AG09309 (cell line): ENCODE measurements at regions not wholly inside any gene's neighbourhood (a gene's known extent, or its start where the extent isn't known, plus 50 kb on each side); places are given as distances from the start of the nearest gene placed in this dataset.

Experiments used
- DNase-seq: peaks from one replicate; pipeline ENCODE4 v3.0.0-alpha.2; 2010; ENCODE audit warnings: low read depth
- H3K4me3 ChIP-seq: 2 replicates; pipeline ENCODE4 v1.5.1; 2011; ENCODE audit warnings: mild to moderate bottlenecking, low read depth, low read length, moderate library complexity; ENCODE audit not compliant: control insufficient read depth
- CTCF ChIP-seq: IDR thresholded peaks from 2 replicates; pipeline ENCODE4 v1.5.1; 2011; ENCODE audit warnings: mild to moderate bottlenecking, low read depth, low read length, inconsistent platforms; ENCODE audit not compliant: insufficient read depth, control insufficient read depth; ENCODE audit errors: missing control alignments

- no peak for DNase-seq
- no peak for TF ChIP-seq CTCF
- no peak overlapping the region for H3K4me3 ChIP-seq
These were observed 164.6 kb downstream of the RTP5 start for GRCh38 chr2:242034138-242034537.

GRCh38 chr2:242034996-242035814 is 165.7 kb downstream of the RTP5 start:
- TF ChIP-seq CTCF = no peak
- DNase-seq = no peak
- H3K4me3 ChIP-seq = no peak overlapping the region

DNA sequence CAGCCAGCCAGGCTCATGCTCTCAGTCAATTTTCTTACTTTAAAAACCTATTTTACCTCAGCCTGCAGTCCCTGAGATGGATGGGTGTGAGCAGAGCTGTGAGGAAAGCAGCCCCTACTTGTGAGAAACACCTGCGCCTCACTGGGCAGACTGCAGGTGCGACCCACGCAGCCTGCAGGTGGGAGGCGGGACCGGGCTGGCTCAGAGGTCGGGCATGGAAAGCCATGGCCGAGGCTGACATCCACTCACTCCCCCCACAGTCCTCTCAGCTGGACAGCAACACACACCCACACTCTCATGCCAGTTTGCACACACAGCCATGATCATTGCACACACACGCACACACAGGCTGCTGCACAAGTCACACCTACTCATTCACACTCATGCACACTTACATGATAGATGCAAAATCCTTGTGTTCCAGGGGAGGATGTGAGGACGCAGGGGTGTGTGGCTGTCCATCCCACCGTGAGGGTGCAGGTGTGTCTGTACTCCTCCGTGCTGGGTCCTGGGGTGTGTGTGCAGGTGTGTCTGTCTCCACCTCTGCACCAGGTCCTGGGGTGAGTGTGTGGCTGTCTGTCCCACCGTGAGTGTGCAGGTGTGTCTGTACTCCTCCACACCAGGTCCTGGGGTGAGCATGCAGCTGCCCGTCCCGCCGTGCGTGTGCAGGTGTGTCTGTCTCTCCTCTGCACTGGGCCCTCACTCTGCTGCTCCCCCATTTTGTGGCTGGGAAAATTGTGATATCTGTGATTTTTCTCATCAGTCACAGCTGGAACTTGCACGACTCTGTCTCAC is 166.5 kb downstream of the RTP5 start:
- DNase-seq = no peak
- TF ChIP-seq CTCF = no peak
- no peak overlapping the region for H3K4me3 ChIP-seq

DNA sequence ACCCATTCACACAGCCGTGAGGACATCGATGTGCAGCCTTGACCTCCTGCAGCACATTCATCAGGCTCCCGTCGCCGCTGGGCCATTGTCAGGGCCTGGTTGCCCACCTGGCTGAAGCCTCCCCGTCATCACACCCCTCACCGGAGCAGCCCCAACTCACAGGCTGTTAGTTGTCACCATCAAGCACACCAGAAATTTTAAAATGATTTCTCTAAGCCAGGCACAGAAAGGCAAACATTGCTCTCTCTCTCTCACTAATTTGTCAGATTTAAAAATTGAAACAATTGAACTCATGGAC is 167.1 kb downstream of the RTP5 start:
- no peak for DNase-seq
- no peak for TF ChIP-seq CTCF
- no peak overlapping the region for H3K4me3 ChIP-seq

DNA sequence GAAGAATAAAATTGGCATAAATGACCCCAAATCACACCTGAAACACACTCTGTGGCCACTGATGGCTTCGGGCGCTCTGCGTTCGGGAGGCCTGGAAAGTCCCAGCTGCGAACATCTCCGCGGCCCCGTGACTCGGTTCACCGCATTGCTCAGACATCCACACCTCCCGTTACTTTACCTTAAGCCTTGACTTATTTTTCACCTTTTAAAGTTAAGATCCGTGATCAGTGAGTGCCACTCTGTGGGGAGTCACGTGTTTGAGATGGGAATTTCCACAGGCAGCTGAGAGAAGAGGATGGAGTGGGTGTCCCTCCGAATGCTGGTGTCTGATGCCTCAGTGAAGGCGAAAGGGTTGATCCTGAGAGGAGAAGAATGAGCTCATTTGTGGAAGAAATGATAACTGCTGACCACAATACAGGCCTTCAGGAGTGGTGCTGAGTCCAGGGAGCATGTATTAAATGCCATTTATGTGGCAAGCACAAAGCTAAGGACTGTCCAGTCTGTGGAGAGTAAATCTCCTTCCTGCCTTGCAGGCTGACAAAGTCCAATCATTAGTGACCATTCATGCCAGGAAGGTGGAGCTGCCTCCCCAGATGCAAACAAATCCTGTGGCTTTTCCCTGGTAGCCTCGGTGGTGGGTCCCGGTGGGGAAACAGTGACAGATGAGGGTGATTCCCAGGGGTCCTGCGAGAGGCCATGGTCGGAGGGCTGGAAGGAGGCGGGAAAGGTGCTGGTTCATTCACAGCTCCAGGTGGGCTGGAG is 168.8 kb downstream of the RTP5 start:
- TF ChIP-seq CTCF = no peak
- DNase-seq = no peak
- no peak overlapping the region for H3K4me3 ChIP-seq

GRCh38 chr2:242038928-242039341 is 169.4 kb downstream of the RTP5 start:
- no peak for TF ChIP-seq CTCF
- no peak for DNase-seq
- no peak overlapping the region for H3K4me3 ChIP-seq
